ENCODE measurements at regions not wholly inside any gene's neighbourhood (a gene's known extent, or its start where the extent isn't known, plus 50 kb on each side); places are given as distances from the start of the nearest gene placed in this dataset.
"Not testable (repeated sequence)": the region's sequence is repeated elsewhere in the genome, so short reads cannot be mapped to it uniquely, and the experiment has no call there.

GRCh38 chr4:77449171-77449570 is 156.4 kb upstream of the CXCL13 start:
- H3K27me3 Mint-ChIP-seq, result peaks cover 42% of the 10 kb centered on the region
- H3K27ac Mint-ChIP-seq, result no peak overlapping the region
- H3K36me3 Mint-ChIP-seq (ENCODE audit: low read depth), result no peaks in the 10 kb centered on the region
- H3K9me3 ChIP-seq (ENCODE audit: control insufficient read depth, low read length, poor library complexity, severe bottlenecking), result no peaks in the 10 kb centered on the region
- DNase-seq (no peak), ATAC-seq (no peak)
- H3K4me3 Mint-ChIP-seq, result no peak overlapping the region
- no peaks in the 10 kb centered on the region for H3K4me1 Mint-ChIP-seq

- H3K4me1 Mint-ChIP-seq, result no peaks in the 10 kb centered on the region
- no peak overlapping the region for H3K4me3 Mint-ChIP-seq
- H3K9me3 ChIP-seq (ENCODE audit: control insufficient read depth, low read length, poor library complexity, severe bottlenecking), result no peaks in the 10 kb centered on the region
- H3K27ac Mint-ChIP-seq, result no peak overlapping the region
- no peaks in the 10 kb centered on the region for H3K36me3 Mint-ChIP-seq (ENCODE audit: low read depth)
- ATAC-seq (no peak), DNase-seq (no peak)
- H3K27me3 Mint-ChIP-seq, result peaks cover 42% of the 10 kb centered on the region
Measured at GRCh38 chr4:77450006-77450405, 155.6 kb upstream of the CXCL13 start.

DNA sequence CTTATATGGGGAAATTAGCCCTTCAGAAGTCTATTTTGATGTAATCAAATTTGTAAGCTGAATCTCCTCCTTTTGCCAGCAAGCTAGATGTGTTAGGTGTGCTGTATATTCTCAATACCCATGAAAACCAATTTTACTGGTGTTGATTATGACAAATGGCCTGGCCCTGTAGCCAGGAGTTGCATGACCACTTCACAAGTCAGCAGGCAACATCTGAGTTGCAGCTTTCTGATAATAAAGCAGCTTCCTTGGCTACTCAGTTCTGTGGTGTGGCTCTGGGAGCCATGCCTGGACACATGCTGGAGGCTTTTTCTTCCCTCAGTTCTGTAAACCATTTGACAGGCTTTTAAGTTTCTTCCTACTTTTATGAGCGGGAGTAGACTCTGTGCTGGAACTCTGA is 154.1 kb upstream of the CXCL13 start:
- Mint-ChIP-seq H3K27me3 (peaks cover 30% of the 10 kb centered on the region), H3K36me3 (ENCODE audit: low read depth) (no peaks in the 10 kb centered on the region), H3K4me1 (no peaks in the 10 kb centered on the region), H3K4me3 (no peak overlapping the region), H3K27ac (no peak overlapping the region)
- no peaks in the 10 kb centered on the region for H3K9me3 ChIP-seq (ENCODE audit: control insufficient read depth, low read length, poor library complexity, severe bottlenecking)
- ATAC-seq (no peak), DNase-seq (no peak)

- not testable (repeated sequence) for H3K27ac Mint-ChIP-seq; H3K4me3 Mint-ChIP-seq; H3K9me3 ChIP-seq (ENCODE audit: control insufficient read depth, low read length, poor library complexity, severe bottlenecking); H3K36me3 Mint-ChIP-seq (ENCODE audit: low read depth); DNase-seq; ATAC-seq; H3K4me1 Mint-ChIP-seq
- peaks cover 24% of the 10 kb centered on the region for H3K27me3 Mint-ChIP-seq
Measured at GRCh38 chr4:77452117-77452516, 153.5 kb upstream of the CXCL13 start.

- no peak overlapping the region for H3K4me3 Mint-ChIP-seq
- H3K27ac Mint-ChIP-seq, result no peak overlapping the region
- peaks cover 20% of the 10 kb centered on the region for H3K27me3 Mint-ChIP-seq
- no peaks in the 10 kb centered on the region for H3K4me1 Mint-ChIP-seq
- DNase-seq, result no peak
- H3K36me3 Mint-ChIP-seq (ENCODE audit: low read depth), result no peaks in the 10 kb centered on the region
- ATAC-seq, result no peak
- no peaks in the 10 kb centered on the region for H3K9me3 ChIP-seq (ENCODE audit: control insufficient read depth, low read length, poor library complexity, severe bottlenecking)
Measured at GRCh38 chr4:77453911-77454310, 151.7 kb upstream of the CXCL13 start.

DNA sequence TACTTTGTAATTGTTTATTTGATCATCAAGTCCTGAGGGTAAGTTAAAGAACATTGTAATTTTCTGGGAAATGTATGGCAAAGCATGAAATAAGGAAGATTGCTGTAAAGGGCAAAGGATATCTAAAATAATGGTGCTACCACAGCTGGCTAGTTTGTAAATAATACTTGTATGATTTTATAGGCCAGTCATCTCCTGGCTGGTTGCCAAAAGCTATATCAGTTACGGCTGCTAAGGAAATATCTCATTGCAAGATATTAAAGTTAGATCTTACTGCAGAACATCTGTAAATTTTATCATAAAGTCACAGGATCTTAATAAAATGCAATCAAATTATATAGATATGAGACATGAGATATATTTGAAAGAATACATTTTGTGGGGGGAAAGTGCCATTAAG is 150.8 kb upstream of the CXCL13 start:
- H3K9me3 ChIP-seq (ENCODE audit: control insufficient read depth, low read length, poor library complexity, severe bottlenecking), result no peaks in the 10 kb centered on the region
- H3K27me3 Mint-ChIP-seq, result peaks cover 15% of the 10 kb centered on the region
- no peak overlapping the region for H3K4me3 Mint-ChIP-seq
- no peak for DNase-seq
- no peak overlapping the region for H3K27ac Mint-ChIP-seq
- H3K4me1 Mint-ChIP-seq, result no peaks in the 10 kb centered on the region
- no peaks in the 10 kb centered on the region for H3K36me3 Mint-ChIP-seq (ENCODE audit: low read depth)
- ATAC-seq, result no peak

DNA sequence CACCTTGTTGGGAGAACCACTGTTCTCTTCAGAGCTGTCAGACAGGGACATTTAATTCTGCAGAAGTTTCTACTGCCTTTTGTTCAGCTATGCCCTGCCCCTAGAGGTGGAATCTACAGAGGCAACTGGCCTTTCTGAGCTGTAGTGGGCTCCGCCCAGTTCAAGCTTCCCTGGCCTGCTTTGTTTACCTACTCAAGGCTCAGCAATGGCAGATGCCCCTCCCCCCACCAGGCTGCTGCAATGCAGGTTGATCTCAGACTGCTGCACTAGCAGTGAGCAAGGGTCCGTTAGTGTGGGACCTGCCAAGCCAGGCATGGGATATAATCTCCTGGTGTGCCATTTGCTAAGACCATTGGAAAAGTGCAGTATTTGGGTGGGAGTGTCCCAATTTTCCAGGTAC is 141.5 kb upstream of the CXCL13 start:
- H3K27ac Mint-ChIP-seq; H3K4me3 Mint-ChIP-seq; H3K36me3 Mint-ChIP-seq (ENCODE audit: low read depth); H3K9me3 ChIP-seq (ENCODE audit: control insufficient read depth, low read length, poor library complexity, severe bottlenecking); H3K4me1 Mint-ChIP-seq; H3K27me3 Mint-ChIP-seq; ATAC-seq; DNase-seq: not testable (repeated sequence)

GRCh38 chr4:77465271-77465670 is 140.3 kb upstream of the CXCL13 start:
- Mint-ChIP-seq H3K4me3 (no peak overlapping the region), H3K4me1 (no peaks in the 10 kb centered on the region), H3K27ac (no peak overlapping the region), H3K36me3 (ENCODE audit: low read depth) (no peaks in the 10 kb centered on the region), H3K27me3 (peaks cover 4% of the 10 kb centered on the region)
- no peaks in the 10 kb centered on the region for H3K9me3 ChIP-seq (ENCODE audit: control insufficient read depth, low read length, poor library complexity, severe bottlenecking)
- ATAC-seq (no peak), DNase-seq (no peak)

GRCh38 chr4:77466430-77466829 is 139.2 kb upstream of the CXCL13 start:
- Mint-ChIP-seq H3K27me3 (peaks cover 4% of the 10 kb centered on the region), H3K27ac (no peak overlapping the region), H3K4me1 (no peaks in the 10 kb centered on the region), H3K36me3 (ENCODE audit: low read depth) (no peaks in the 10 kb centered on the region), H3K4me3 (no peak overlapping the region)
- no peak for DNase-seq
- no peak for ATAC-seq
- no peaks in the 10 kb centered on the region for H3K9me3 ChIP-seq (ENCODE audit: control insufficient read depth, low read length, poor library complexity, severe bottlenecking)

DNA sequence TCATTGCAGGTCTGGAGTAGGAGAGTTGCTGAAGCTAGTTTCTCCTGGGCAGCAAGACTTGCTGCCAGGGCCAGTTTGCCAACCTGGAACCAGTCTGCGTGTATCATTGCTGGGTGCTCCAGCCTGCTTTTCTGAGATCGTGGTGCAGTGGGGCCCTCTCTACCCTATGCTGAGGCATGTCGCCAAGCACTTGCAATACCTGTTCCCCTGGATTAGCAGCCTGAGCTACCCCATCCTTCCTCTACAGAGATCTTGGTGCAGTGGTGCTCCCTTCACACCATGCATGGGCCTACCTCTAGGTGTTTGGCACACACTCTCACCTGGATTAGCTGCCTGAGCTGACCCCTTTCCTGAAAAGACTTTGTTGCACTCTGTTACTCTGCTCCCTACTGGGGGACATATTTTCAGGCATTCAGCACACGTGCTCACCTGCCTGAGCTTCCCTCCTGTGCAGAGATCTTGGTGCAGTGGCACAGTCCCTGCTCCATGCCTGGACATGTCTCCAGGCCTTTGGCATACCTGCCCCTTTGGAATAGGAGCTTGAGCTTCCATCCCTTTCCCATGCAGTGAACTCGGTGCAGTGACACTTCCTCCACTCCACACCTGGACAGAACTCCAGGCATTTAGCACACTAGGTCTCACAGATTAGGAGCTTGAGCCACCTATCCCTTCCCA is 133.7 kb upstream of the CXCL13 start:
- Mint-ChIP-seq H3K27me3 (peaks cover 37% of the 10 kb centered on the region), H3K36me3 (ENCODE audit: low read depth) (no peaks in the 10 kb centered on the region), H3K4me3 (no peak overlapping the region), H3K27ac (no peak overlapping the region), H3K4me1 (no peaks in the 10 kb centered on the region)
- DNase-seq, result no peak
- no peak for ATAC-seq
- no peaks in the 10 kb centered on the region for H3K9me3 ChIP-seq (ENCODE audit: control insufficient read depth, low read length, poor library complexity, severe bottlenecking)

- Mint-ChIP-seq H3K27me3 (peaks cover 37% of the 10 kb centered on the region), H3K36me3 (ENCODE audit: low read depth) (no peaks in the 10 kb centered on the region), H3K27ac (no peak overlapping the region), H3K4me3 (no peak overlapping the region), H3K4me1 (no peaks in the 10 kb centered on the region)
- no peak for DNase-seq
- H3K9me3 ChIP-seq (ENCODE audit: control insufficient read depth, low read length, poor library complexity, severe bottlenecking), result no peaks in the 10 kb centered on the region
- ATAC-seq, result no peak
Measured at GRCh38 chr4:77473509-77473908, 132.1 kb upstream of the CXCL13 start.

- no peaks in the 10 kb centered on the region for H3K9me3 ChIP-seq (ENCODE audit: control insufficient read depth, low read length, poor library complexity, severe bottlenecking)
- no peak overlapping the region for H3K4me3 Mint-ChIP-seq
- H3K27me3 Mint-ChIP-seq, result no peaks in the 10 kb centered on the region
- H3K36me3 Mint-ChIP-seq (ENCODE audit: low read depth), result no peaks in the 10 kb centered on the region
- DNase-seq, result no peak
- H3K27ac Mint-ChIP-seq, result no peak overlapping the region
- ATAC-seq, result no peak
- no peaks in the 10 kb centered on the region for H3K4me1 Mint-ChIP-seq
Measured at GRCh38 chr4:77481856-77482255, 123.8 kb upstream of the CXCL13 start.

DNA sequence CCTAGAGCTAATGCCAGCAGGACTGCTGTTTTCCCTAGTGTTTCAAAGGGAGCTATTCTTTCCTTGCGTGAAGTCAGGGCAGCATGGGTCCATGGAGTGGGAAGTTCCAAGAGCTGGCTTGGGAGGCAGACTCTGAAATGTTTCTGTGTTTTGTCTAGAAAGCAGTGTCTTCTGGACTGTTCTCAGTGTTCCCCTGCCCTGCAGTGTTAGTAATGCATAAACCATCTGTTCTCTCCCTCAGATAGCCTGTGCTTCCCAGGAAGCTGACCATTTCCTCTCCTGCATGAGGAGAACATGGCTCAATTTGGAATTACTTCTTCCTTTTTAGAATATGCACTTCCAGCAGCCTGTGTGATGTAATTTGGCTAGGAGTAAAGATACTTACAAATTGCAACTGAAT is 116.7 kb upstream of the CXCL13 start:
- H3K9me3 ChIP-seq (ENCODE audit: control insufficient read depth, low read length, poor library complexity, severe bottlenecking), result no peaks in the 10 kb centered on the region
- H3K27me3 Mint-ChIP-seq, result peaks cover 19% of the 10 kb centered on the region
- no peak overlapping the region for H3K4me3 Mint-ChIP-seq
- H3K36me3 Mint-ChIP-seq (ENCODE audit: low read depth), result no peaks in the 10 kb centered on the region
- DNase-seq (no peak), ATAC-seq (no peak)
- H3K4me1 Mint-ChIP-seq, result no peaks in the 10 kb centered on the region
- no peak overlapping the region for H3K27ac Mint-ChIP-seq

- Mint-ChIP-seq H3K4me1 (no peaks in the 10 kb centered on the region), H3K27me3 (peaks cover 25% of the 10 kb centered on the region), H3K36me3 (ENCODE audit: low read depth) (no peaks in the 10 kb centered on the region), H3K27ac (no peak overlapping the region), H3K4me3 (no peak overlapping the region)
- DNase-seq (no peak), ATAC-seq (no peak)
- no peaks in the 10 kb centered on the region for H3K9me3 ChIP-seq (ENCODE audit: control insufficient read depth, low read length, poor library complexity, severe bottlenecking)
Measured at GRCh38 chr4:77493120-77493752, 112.4 kb upstream of the CXCL13 start.
